H9 (cell line): ENCODE measurements at regions not wholly inside any gene's neighbourhood (a gene's known extent, or its start where the extent isn't known, plus 50 kb on each side); places are given as distances from the start of the nearest gene placed in this dataset.

ENCODE experiments used
- DNase-seq: peaks from one replicate; pipeline ENCODE4 v3.0.0-alpha.2; 2017
- H2AFZ ChIP-seq: one replicate; pipeline ENCODE4 v1.6.1; 2013; ENCODE audit warnings: mild to moderate bottlenecking, low read length, control low read depth, moderate library complexity
- H2AK5ac ChIP-seq: 2 replicates; pipeline ENCODE4 v1.6.1; 2013; ENCODE audit warnings: low read length, control low read depth, mixed read lengths; ENCODE audit not compliant: insufficient read length
- H2BK120ac ChIP-seq: one replicate; pipeline ENCODE4 v1.6.1; 2013; ENCODE audit warnings: low read depth, mild to moderate bottlenecking, low read length, control low read depth, inconsistent platforms; ENCODE audit not compliant: poor library complexity, severe bottlenecking
- H2BK12ac ChIP-seq: 2 replicates; pipeline ENCODE4 v1.6.1; 2013; ENCODE audit warnings: low read length, control low read depth, mixed read lengths, low read depth; ENCODE audit not compliant: insufficient read length
- H2BK15ac ChIP-seq: 2 replicates; pipeline ENCODE4 v1.6.1; 2013; ENCODE audit warnings: low read depth, low read length, control low read depth
- H2BK20ac ChIP-seq: one replicate; pipeline ENCODE4 v1.6.1; 2013; ENCODE audit warnings: low read depth, mild to moderate bottlenecking, low read length, control low read depth, inconsistent platforms; ENCODE audit not compliant: poor library complexity, severe bottlenecking
- H2BK5ac ChIP-seq: 2 replicates; pipeline ENCODE4 v1.6.1; 2013; ENCODE audit warnings: low read length, control low read depth, mixed read lengths; ENCODE audit not compliant: insufficient read length
- H3K14ac ChIP-seq: 2 replicates; pipeline ENCODE4 v1.6.1; 2013; ENCODE audit warnings: low read length, control low read depth; ENCODE audit not compliant: insufficient read depth
- H3K18ac ChIP-seq: 2 replicates; pipeline ENCODE4 v1.6.1; 2013; ENCODE audit warnings: low read depth, mild to moderate bottlenecking, mixed read lengths, low read length, control low read depth; ENCODE audit not compliant: insufficient read length
- H3K23ac ChIP-seq: 2 replicates; pipeline ENCODE4 v1.6.1; 2013; ENCODE audit warnings: low read length, control low read depth, mixed read lengths, low read depth; ENCODE audit not compliant: insufficient read length
- H3K23me2 ChIP-seq: 2 replicates; pipeline ENCODE4 v1.6.1; 2013; ENCODE audit warnings: low read depth, mild to moderate bottlenecking, mixed read lengths, low read length, control low read depth; ENCODE audit not compliant: insufficient read length, poor library complexity, severe bottlenecking
- H3K27ac ChIP-seq: 2 replicates; pipeline ENCODE4 v1.5.1; 2013; ENCODE audit warnings: low read length, control low read depth, mixed read lengths, low read depth; ENCODE audit not compliant: insufficient read length
- H3K27me3 ChIP-seq: 2 replicates; pipeline ENCODE4 v1.6.1; 2013; ENCODE audit warnings: low read length, control low read depth, inconsistent platforms; ENCODE audit not compliant: insufficient read depth
- H3K4ac ChIP-seq: 2 replicates; pipeline ENCODE4 v1.6.1; 2013; ENCODE audit warnings: low read depth, mild to moderate bottlenecking, control low read depth, inconsistent platforms, low read length, moderate library complexity
- H3K4me1 ChIP-seq: 2 replicates; pipeline ENCODE4 v1.6.1; 2013; ENCODE audit warnings: low read length, control low read depth, inconsistent platforms; ENCODE audit not compliant: insufficient read depth
- H3K4me2 ChIP-seq: 2 replicates; pipeline ENCODE4 v1.6.1; 2013; ENCODE audit warnings: low read length, control low read depth, mixed read lengths; ENCODE audit not compliant: insufficient read length, insufficient read depth
- H3K56ac ChIP-seq: 2 replicates; pipeline ENCODE4 v1.6.1; 2013; ENCODE audit warnings: low read depth, mild to moderate bottlenecking, mixed read lengths, low read length, control low read depth; ENCODE audit not compliant: insufficient read length
- H3K79me1 ChIP-seq: 2 replicates; pipeline ENCODE4 v1.6.1; 2013; ENCODE audit warnings: low read depth, mild to moderate bottlenecking, moderate library complexity, low read length, control low read depth, inconsistent platforms; ENCODE audit not compliant: insufficient read depth, poor library complexity, severe bottlenecking
- H3K79me2 ChIP-seq: 2 replicates; pipeline ENCODE4 v1.6.1; 2013; ENCODE audit warnings: low read length, control low read depth, inconsistent platforms; ENCODE audit not compliant: insufficient read depth
- H3K9ac ChIP-seq: 2 replicates; pipeline ENCODE4 v1.6.1; 2013; ENCODE audit warnings: low read length, control low read depth, mixed read lengths; ENCODE audit not compliant: insufficient read length; ENCODE audit errors: extremely low read depth
- H3K9me3 ChIP-seq: one replicate; pipeline ENCODE4 v1.6.1; 2013; ENCODE audit warnings: low read depth, low read length, inconsistent platforms; ENCODE audit not compliant: control insufficient read depth
- H3T11ph ChIP-seq: one replicate; pipeline ENCODE4 v1.6.1; 2013; ENCODE audit warnings: mild to moderate bottlenecking, low read length, control low read depth, inconsistent platforms
- H4K20me1 ChIP-seq: one replicate; pipeline ENCODE4 v1.6.1; 2013; ENCODE audit not compliant: control insufficient read depth, insufficient read length, insufficient read depth
- H4K5ac ChIP-seq: 2 replicates; pipeline ENCODE4 v1.6.1; 2013; ENCODE audit warnings: low read depth, mild to moderate bottlenecking, mixed read lengths, low read length, control low read depth; ENCODE audit not compliant: insufficient read length
- H4K8ac ChIP-seq: replicated peaks from 2 replicates; pipeline ENCODE4 v1.6.1; 2013; ENCODE audit warnings: low read length, control low read depth, mixed read lengths, low read depth; ENCODE audit not compliant: insufficient read length
- H4K91ac ChIP-seq: 2 replicates; pipeline ENCODE4 v1.6.1; 2013; ENCODE audit warnings: low read depth, mild to moderate bottlenecking, moderate library complexity, mixed read lengths, low read length, control low read depth; ENCODE audit not compliant: insufficient read length
- H3K27ac Mint-ChIP-seq, 3 experiments: 2 replicates in 2 of 3; 3 replicates in 1 of 3; pipeline ENCODE4 v1.8.0; 2020 to 2021; ENCODE audit warnings: mixed read lengths in 3 of 3, mild to moderate bottlenecking in 1 of 3, moderate library complexity in 1 of 3
- H3K27me3 Mint-ChIP-seq: 2 replicates; pipeline ENCODE4 v1.8.0; 2021; ENCODE audit warnings: low read depth, mild to moderate bottlenecking, moderate library complexity, mixed read lengths
- H3K36me3 Mint-ChIP-seq, 3 experiments: 2 replicates in 2 of 3; 3 replicates in 1 of 3; pipeline ENCODE4 v1.8.0; 2020 to 2021; ENCODE audit warnings: low read depth in 3 of 3, mixed read lengths in 3 of 3; ENCODE audit not compliant: insufficient read depth in 1 of 3
- H3K4me1 Mint-ChIP-seq, 2 experiments: 2 replicates each; pipeline ENCODE4 v1.8.0; 2020; ENCODE audit warnings: mixed read lengths in 2 of 2
- H3K4me3 Mint-ChIP-seq, 2 experiments: 2 replicates in 1 of 2; 3 replicates in 1 of 2; pipeline ENCODE4 v1.8.0; 2020 to 2021; ENCODE audit warnings: mild to moderate bottlenecking in 2 of 2, mixed read lengths in 2 of 2, moderate library complexity in 1 of 2
- H3K9me3 Mint-ChIP-seq, 2 experiments: 2 replicates in 1 of 2; 3 replicates in 1 of 2; pipeline ENCODE4 v1.8.0; 2020; ENCODE audit warnings: mild to moderate bottlenecking in 2 of 2, mixed read lengths in 2 of 2, moderate library complexity in 1 of 2
- WGBS: extraction: QIAGEN DNeasy Blood & Tissue Kit; methylation state at CpG from one replicate; pipeline ENCODE4 v1.1.7; 2013; ENCODE audit warnings: missing lambda C conversion rate, low lambda C conversion rate, mixed read lengths; ENCODE audit not compliant: insufficient read length; ENCODE audit errors: extremely low coverage; 5-methylcytosine and 5-hydroxymethylcytosine counted together
- TF ChIP-seq, protein P1 (sequence below): fragments of 200-600 bp; sonication (generic); conservative IDR thresholded peaks from 3 replicates; pipeline ENCODE4 v1.8.0; 2021; ENCODE audit warnings: antibody characterized with exemption, mild to moderate bottlenecking

DNA sequence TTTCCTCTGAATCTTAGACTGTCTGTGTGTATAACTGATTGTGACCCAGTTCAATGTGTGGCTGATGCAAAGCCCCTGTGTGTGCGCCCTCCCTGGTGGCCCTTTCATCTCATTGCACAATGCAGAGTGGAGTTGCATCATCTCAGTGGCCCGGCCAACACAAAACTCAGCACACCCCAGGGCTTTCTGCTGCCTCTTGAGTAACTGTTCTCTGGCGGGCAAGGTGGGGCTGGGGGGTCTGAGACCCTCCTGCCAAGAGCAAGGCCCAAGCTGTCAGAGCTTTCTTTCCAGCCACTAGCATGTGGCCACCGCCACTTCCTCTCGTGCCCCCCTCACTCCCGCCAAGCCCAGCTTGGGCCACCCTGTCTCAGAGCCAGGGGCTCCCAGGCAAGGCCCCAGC, 80.7 kb upstream of the ALDH1L1 start:
- no peak overlapping the region for H4K8ac ChIP-seq
- no peak for DNase-seq

More for the DNA sequence above, 80.7 kb upstream of the ALDH1L1 start:
- Mint-ChIP-seq H3K27ac (peak overlapping the region in 2 of 3 experiments; percentile 40 to 57; a peak in 3 of 7 replicates), H3K9me3 (peaks cover 3 to 6% of the 10 kb centered on the region in 2 experiments; a peak in 3 of 5 replicates), H3K4me3 (no peak overlapping the region; a peak in 1 of 5 replicates), H3K36me3 (peaks cover 2 to 8% (median 4%) of the 10 kb centered on the region in 3 experiments; a peak in 5 of 7 replicates), H3K27me3 (peaks cover 5% of the 10 kb centered on the region), H3K4me1 (peaks cover 20 to 26% of the 10 kb centered on the region in 2 experiments)
- Histone ChIP-seq H3K14ac (peak overlapping the region; percentile 89), H3K4me2 (no peak overlapping the region), H3K27me3 (no peaks in the 10 kb centered on the region), H3K9me3 (no peaks in the 10 kb centered on the region), H3K4ac (no peak overlapping the region; the same call in 1 of the 2 replicates), H3K4me1 (no peaks in the 10 kb centered on the region; the same call in 1 of the 2 replicates), H3K18ac (peak overlapping the region; percentile 90), H2BK120ac (no peak overlapping the region), H3T11ph (no peak overlapping the region), H2AFZ (no peak overlapping the region), H2AK5ac (no peak overlapping the region), H3K79me2 (no peaks in the 10 kb centered on the region), H4K5ac (peak overlapping the region; percentile 14), H3K9ac (no peak overlapping the region), H3K56ac (no peak overlapping the region), H4K20me1 (no peaks in the 10 kb centered on the region), H3K27ac (no peak overlapping the region), H3K23me2 (no peaks in the 10 kb centered on the region), H2BK20ac (no peak overlapping the region), H2BK15ac (no peak overlapping the region), H2BK5ac (no peak overlapping the region), H3K79me1 (no peaks in the 10 kb centered on the region), H2BK12ac (no peak overlapping the region), H3K23ac (no peak overlapping the region), H4K91ac (no peak overlapping the region)
- WGBS = no CpG with 5 or more reads among the region's 6 CpGs
- TF ChIP-seq, protein P1, sequence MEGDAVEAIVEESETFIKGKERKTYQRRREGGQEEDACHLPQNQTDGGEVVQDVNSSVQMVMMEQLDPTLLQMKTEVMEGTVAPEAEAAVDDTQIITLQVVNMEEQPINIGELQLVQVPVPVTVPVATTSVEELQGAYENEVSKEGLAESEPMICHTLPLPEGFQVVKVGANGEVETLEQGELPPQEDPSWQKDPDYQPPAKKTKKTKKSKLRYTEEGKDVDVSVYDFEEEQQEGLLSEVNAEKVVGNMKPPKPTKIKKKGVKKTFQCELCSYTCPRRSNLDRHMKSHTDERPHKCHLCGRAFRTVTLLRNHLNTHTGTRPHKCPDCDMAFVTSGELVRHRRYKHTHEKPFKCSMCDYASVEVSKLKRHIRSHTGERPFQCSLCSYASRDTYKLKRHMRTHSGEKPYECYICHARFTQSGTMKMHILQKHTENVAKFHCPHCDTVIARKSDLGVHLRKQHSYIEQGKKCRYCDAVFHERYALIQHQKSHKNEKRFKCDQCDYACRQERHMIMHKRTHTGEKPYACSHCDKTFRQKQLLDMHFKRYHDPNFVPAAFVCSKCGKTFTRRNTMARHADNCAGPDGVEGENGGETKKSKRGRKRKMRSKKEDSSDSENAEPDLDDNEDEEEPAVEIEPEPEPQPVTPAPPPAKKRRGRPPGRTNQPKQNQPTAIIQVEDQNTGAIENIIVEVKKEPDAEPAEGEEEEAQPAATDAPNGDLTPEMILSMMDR = peak; percentile 24; the same call in 1 of the 3 replicates
